ENCODE measurements at regions not wholly inside any gene's neighbourhood (a gene's known extent, or its start where the extent isn't known, plus 50 kb on each side); places are given as distances from the start of the nearest gene placed in this dataset.

DNA sequence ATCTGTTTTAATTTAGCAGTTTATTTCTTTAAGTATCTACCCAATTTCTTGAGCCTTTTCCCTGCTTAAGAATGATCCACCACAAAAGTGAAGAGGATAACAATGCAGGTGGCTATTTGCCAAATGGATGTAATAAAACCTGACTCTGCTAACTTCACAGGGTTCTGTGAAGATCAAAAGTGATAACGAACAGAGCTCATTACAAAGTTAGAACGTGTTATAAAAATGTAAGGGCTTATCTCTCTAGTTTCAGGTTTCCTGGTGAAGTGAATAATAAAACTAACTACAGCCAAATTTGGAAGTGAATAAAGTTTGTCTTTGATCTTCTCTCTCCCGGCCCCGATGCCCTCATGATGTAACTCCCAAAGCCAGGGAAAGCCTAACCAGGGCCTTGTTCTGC lies 497.9 kb downstream of the SMARCA1 start:
- Histone ChIP-seq H3K9me3 (ENCODE audit: insufficient read depth, low read depth, low read length) (no peaks in the 10 kb centered on the region), H3K79me2 (ENCODE audit: control insufficient read depth, insufficient read depth, low read length, poor library complexity) (no peaks in the 10 kb centered on the region), H3K79me1 (ENCODE audit: low read length) (no peaks in the 10 kb centered on the region), H2AFZ (ENCODE audit: insufficient read depth, low read length, poor library complexity) (no peak overlapping the region), H3K4me1 (ENCODE audit: control insufficient read depth in 1 of 2, insufficient read depth in 2 of 2, low read length in 2 of 2) (peaks cover 0 to 2% of the 10 kb centered on the region in 2 experiments), H3K14ac (ENCODE audit: low read length) (no peak overlapping the region), H3K23ac (ENCODE audit: low read length) (no peak overlapping the region), H3K4ac (ENCODE audit: low read depth, low read length) (no peak overlapping the region), H3K27ac (ENCODE audit: low read depth, low read length) (no peak overlapping the region), H4K12ac (ENCODE audit: low read depth, low read length) (no peak overlapping the region), H2BK12ac (ENCODE audit: low read length) (no peak overlapping the region), H3K4me2 (ENCODE audit: low read length) (no peak overlapping the region), H3K36me3 (ENCODE audit: control insufficient read depth in 1 of 2, insufficient read depth in 2 of 2, low read length in 2 of 2) (no peaks in the 10 kb centered on the region), H2AK5ac (ENCODE audit: low read length) (no peak overlapping the region), H4K8ac (ENCODE audit: low read depth, low read length) (no peak overlapping the region), H4K91ac (ENCODE audit: low read depth, low read length) (no peak overlapping the region), H3K9ac (ENCODE audit: low read length) (no peak overlapping the region), H2BK5ac (ENCODE audit: low read depth, low read length, poor library complexity) (no peak overlapping the region), H3K18ac (ENCODE audit: low read length) (no peak overlapping the region), H3K4me3 (ENCODE audit: low read depth, low read length) (no peak overlapping the region), H3K27me3 (ENCODE audit: insufficient read depth, low read length) (no peaks in the 10 kb centered on the region), H2BK120ac (ENCODE audit: insufficient read depth, low read length, poor library complexity) (no peak overlapping the region)
- no CpG with 5 or more reads among the region's 4 CpGs for WGBS (ENCODE audit: extremely low coverage, insufficient coverage, insufficient read length)
- DNase-seq, result no peak

DNA sequence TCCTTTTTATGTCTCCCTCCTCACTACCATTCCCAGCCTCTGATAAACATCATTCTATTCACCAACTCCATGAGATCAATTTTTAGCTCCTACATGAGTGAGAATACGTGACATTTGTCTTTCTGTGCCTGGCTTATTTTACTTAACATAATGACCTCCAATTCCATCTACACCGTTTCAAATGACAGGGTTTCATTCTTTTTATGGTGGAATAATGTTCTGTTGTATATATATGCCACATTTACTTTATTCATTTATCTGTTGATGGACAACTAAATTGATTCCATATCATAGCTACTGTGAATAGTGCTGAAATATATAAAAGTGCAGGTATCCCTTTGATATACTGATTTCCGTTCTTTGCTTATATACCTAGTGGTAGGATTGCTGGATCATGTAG lies 503.9 kb downstream of the SMARCA1 start:
- Histone ChIP-seq H2BK12ac (ENCODE audit: low read length) (no peak overlapping the region), H4K12ac (ENCODE audit: low read depth, low read length) (no peak overlapping the region), H3K14ac (ENCODE audit: low read length) (no peak overlapping the region), H3K18ac (ENCODE audit: low read length) (no peak overlapping the region), H3K4me3 (ENCODE audit: low read depth, low read length) (no peak overlapping the region), H3K27me3 (ENCODE audit: insufficient read depth, low read length) (no peaks in the 10 kb centered on the region), H3K23ac (ENCODE audit: low read length) (no peak overlapping the region), H2BK5ac (ENCODE audit: low read depth, low read length, poor library complexity) (no peak overlapping the region), H3K79me1 (ENCODE audit: low read length) (no peaks in the 10 kb centered on the region), H3K36me3 (ENCODE audit: control insufficient read depth in 1 of 2, insufficient read depth in 2 of 2, low read length in 2 of 2) (no peaks in the 10 kb centered on the region), H3K9ac (ENCODE audit: low read length) (no peak overlapping the region), H3K4ac (ENCODE audit: low read depth, low read length) (no peak overlapping the region), H3K4me2 (ENCODE audit: low read length) (no peak overlapping the region), H3K4me1 (ENCODE audit: control insufficient read depth in 1 of 2, insufficient read depth in 2 of 2, low read length in 2 of 2) (no peaks in the 10 kb centered on the region), H2AK5ac (ENCODE audit: low read length) (no peak overlapping the region), H2BK120ac (ENCODE audit: insufficient read depth, low read length, poor library complexity) (no peak overlapping the region), H3K27ac (ENCODE audit: low read depth, low read length) (no peak overlapping the region), H4K91ac (ENCODE audit: low read depth, low read length) (no peak overlapping the region), H3K79me2 (ENCODE audit: control insufficient read depth, insufficient read depth, low read length, poor library complexity) (no peaks in the 10 kb centered on the region), H4K8ac (ENCODE audit: low read depth, low read length) (no peak overlapping the region), H3K9me3 (ENCODE audit: insufficient read depth, low read depth, low read length) (no peaks in the 10 kb centered on the region), H2AFZ (ENCODE audit: insufficient read depth, low read length, poor library complexity) (no peak overlapping the region)
- DNase-seq, result no peak
- WGBS (ENCODE audit: extremely low coverage, insufficient coverage, insufficient read length), result no CpG with 5 or more reads among the region's 3 CpGs

DNA sequence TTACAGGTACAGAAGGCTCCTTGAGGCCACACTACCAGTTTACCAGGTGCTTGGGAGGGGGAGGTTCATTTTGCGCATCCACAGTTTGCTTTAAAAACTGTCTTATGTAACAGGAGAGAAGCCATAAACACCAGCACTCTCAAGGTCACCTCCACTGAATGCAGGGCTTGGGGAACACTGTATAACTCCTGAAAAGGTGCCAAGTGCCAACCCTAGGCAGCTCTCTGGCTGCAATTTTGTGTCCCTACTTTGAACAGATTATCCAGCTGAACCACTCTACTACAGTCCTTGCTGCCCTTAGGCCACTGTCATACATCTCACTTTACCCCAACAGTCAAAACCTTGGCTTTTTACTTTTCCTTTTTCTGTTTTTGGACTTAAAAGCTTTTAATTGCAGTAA lies 507.9 kb downstream of the SMARCA1 start:
- Histone ChIP-seq H3K9me3 (ENCODE audit: insufficient read depth, low read depth, low read length) (no peaks in the 10 kb centered on the region), H3K23ac (ENCODE audit: low read length) (no peak overlapping the region), H2BK120ac (ENCODE audit: insufficient read depth, low read length, poor library complexity) (no peak overlapping the region), H3K18ac (ENCODE audit: low read length) (no peak overlapping the region), H3K36me3 (ENCODE audit: control insufficient read depth in 1 of 2, insufficient read depth in 2 of 2, low read length in 2 of 2) (no peaks in the 10 kb centered on the region), H2BK12ac (ENCODE audit: low read length) (no peak overlapping the region), H3K14ac (ENCODE audit: low read length) (no peak overlapping the region), H3K4me1 (ENCODE audit: control insufficient read depth in 1 of 2, insufficient read depth in 2 of 2, low read length in 2 of 2) (no peaks in the 10 kb centered on the region), H3K79me1 (ENCODE audit: low read length) (no peaks in the 10 kb centered on the region), H3K4me3 (ENCODE audit: low read depth, low read length) (no peak overlapping the region), H2AK5ac (ENCODE audit: low read length) (no peak overlapping the region), H3K79me2 (ENCODE audit: control insufficient read depth, insufficient read depth, low read length, poor library complexity) (no peaks in the 10 kb centered on the region), H4K91ac (ENCODE audit: low read depth, low read length) (no peak overlapping the region), H4K8ac (ENCODE audit: low read depth, low read length) (no peak overlapping the region), H3K27me3 (ENCODE audit: insufficient read depth, low read length) (no peaks in the 10 kb centered on the region), H2AFZ (ENCODE audit: insufficient read depth, low read length, poor library complexity) (no peak overlapping the region), H3K4me2 (ENCODE audit: low read length) (no peak overlapping the region), H4K12ac (ENCODE audit: low read depth, low read length) (no peak overlapping the region), H3K27ac (ENCODE audit: low read depth, low read length) (no peak overlapping the region), H3K9ac (ENCODE audit: low read length) (no peak overlapping the region), H3K4ac (ENCODE audit: low read depth, low read length) (no peak overlapping the region), H2BK5ac (ENCODE audit: low read depth, low read length, poor library complexity) (no peak overlapping the region)
- WGBS (ENCODE audit: extremely low coverage, insufficient coverage, insufficient read length), result no CpG with 5 or more reads among the region's 1 CpG
- no peak for DNase-seq

DNA sequence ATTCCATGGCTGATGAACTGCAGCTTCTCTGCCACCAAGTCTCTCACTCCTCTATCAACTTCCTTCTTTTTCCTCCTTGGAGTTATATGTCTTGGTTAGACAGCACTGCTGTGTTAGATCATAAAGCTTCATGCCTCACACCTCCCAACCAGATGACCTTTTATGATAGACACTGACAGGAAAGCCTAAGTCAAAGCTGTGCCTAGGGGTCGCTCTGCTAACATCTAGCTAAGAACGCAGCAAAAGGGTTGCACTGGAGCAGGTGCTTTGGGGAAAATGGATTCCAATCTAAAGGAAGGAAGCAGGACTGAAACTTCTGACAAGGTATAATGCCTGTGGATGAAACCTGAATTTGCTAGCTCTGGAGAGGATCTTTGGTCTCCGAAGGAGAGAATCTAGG lies 509.7 kb downstream of the SMARCA1 start:
- Histone ChIP-seq H3K4ac (ENCODE audit: low read depth, low read length) (no peak overlapping the region), H4K8ac (ENCODE audit: low read depth, low read length) (no peak overlapping the region), H3K27ac (ENCODE audit: low read depth, low read length) (no peak overlapping the region), H3K4me2 (ENCODE audit: low read length) (no peak overlapping the region), H3K14ac (ENCODE audit: low read length) (no peak overlapping the region), H2BK120ac (ENCODE audit: insufficient read depth, low read length, poor library complexity) (no peak overlapping the region), H3K79me2 (ENCODE audit: control insufficient read depth, insufficient read depth, low read length, poor library complexity) (no peaks in the 10 kb centered on the region), H3K9ac (ENCODE audit: low read length) (no peak overlapping the region), H3K36me3 (ENCODE audit: control insufficient read depth in 1 of 2, insufficient read depth in 2 of 2, low read length in 2 of 2) (no peaks in the 10 kb centered on the region), H3K27me3 (ENCODE audit: insufficient read depth, low read length) (no peaks in the 10 kb centered on the region), H2BK12ac (ENCODE audit: low read length) (no peak overlapping the region), H3K9me3 (ENCODE audit: insufficient read depth, low read depth, low read length) (no peaks in the 10 kb centered on the region), H4K12ac (ENCODE audit: low read depth, low read length) (no peak overlapping the region), H3K79me1 (ENCODE audit: low read length) (no peaks in the 10 kb centered on the region), H3K23ac (ENCODE audit: low read length) (no peak overlapping the region), H2AK5ac (ENCODE audit: low read length) (no peak overlapping the region), H2AFZ (ENCODE audit: insufficient read depth, low read length, poor library complexity) (no peak overlapping the region), H3K18ac (ENCODE audit: low read length) (no peak overlapping the region), H3K4me3 (ENCODE audit: low read depth, low read length) (no peak overlapping the region), H4K91ac (ENCODE audit: low read depth, low read length) (no peak overlapping the region), H2BK5ac (ENCODE audit: low read depth, low read length, poor library complexity) (no peak overlapping the region), H3K4me1 (ENCODE audit: control insufficient read depth in 1 of 2, insufficient read depth in 2 of 2, low read length in 2 of 2) (no peaks in the 10 kb centered on the region)
- WGBS (ENCODE audit: extremely low coverage, insufficient coverage, insufficient read length), result no CpG with 5 or more reads among the region's 3 CpGs
- peak in 1 of 2 donors; percentile 6 for DNase-seq
